OCI-LY7 (cell line): ENCODE measurements at regions not wholly inside any gene's neighbourhood (a gene's known extent, or its start where the extent isn't known, plus 50 kb on each side); places are given as distances from the start of the nearest gene placed in this dataset.

Experiments
- BruUV-seq: library from RNA; stranded (reverse); fragments of 400-500 nt; replicated peaks from 2 replicates; lab custom pipeline; 2021; lab: Mats Ljungman, UMichigan
- CTCF ChIA-PET: fragments of 300-600 bp; sonication (Branson Sonifier 250); formaldehyde crosslinking; loops from one replicate; lab custom pipeline; 2022; ENCODE audit warnings: antibody characterized with exemption; ENCODE audit not compliant: unreplicated experiment; lab: Charles Lee
- POLR2A ChIA-PET: fragments of 300-600 bp; sonication (Branson Sonifier 250); formaldehyde crosslinking; loops from one replicate; lab custom pipeline; 2022; ENCODE audit warnings: antibody characterized with exemption; lab: Charles Lee
- DNase-seq: peaks from one replicate; pipeline ENCODE4 v3.0.0-alpha.2; 2015; ENCODE audit warnings: low spot score
- H2AFZ ChIP-seq: fragments of 200-600 bp; sonication (generic), shearing (Covaris generic); 2 replicates; pipeline ENCODE4 v1.6.1; 2014; ENCODE audit warnings: mild to moderate bottlenecking, antibody characterized with exemption, low read length, moderate library complexity
- H3K27ac ChIP-seq: fragments of 200-600 bp; sonication (generic); 2 replicates; pipeline ENCODE4 v1.5.1; 2014; ENCODE audit warnings: mixed run types, low read depth, mild to moderate bottlenecking, moderate library complexity, low read length, inconsistent platforms; ENCODE audit not compliant: poor library complexity, severe bottlenecking
- H3K36me3 ChIP-seq: fragments of 200-600 bp; sonication (generic); 2 replicates; pipeline ENCODE4 v1.6.1; 2014; ENCODE audit warnings: mild to moderate bottlenecking, antibody characterized with exemption, low read length, moderate library complexity, mixed read lengths; ENCODE audit not compliant: insufficient read depth
- H3K4me1 ChIP-seq: fragments of 200-600 bp; sonication (generic); 2 replicates; pipeline ENCODE4 v1.5.1; 2014; ENCODE audit warnings: mild to moderate bottlenecking, low read length; ENCODE audit not compliant: insufficient read depth, poor library complexity, severe bottlenecking
- H3K4me2 ChIP-seq: fragments of 200-600 bp; sonication (generic); 2 replicates; pipeline ENCODE4 v1.6.1; 2014; ENCODE audit warnings: mild to moderate bottlenecking, low read length
- H3K4me3 ChIP-seq: fragments of 200-600 bp; sonication (generic); 2 replicates; pipeline ENCODE4 v1.5.1; 2014; ENCODE audit warnings: mild to moderate bottlenecking, low read depth, low read length; ENCODE audit not compliant: poor library complexity, severe bottlenecking
- H3K79me2 ChIP-seq: fragments of 200-600 bp; sonication (generic); 2 replicates; pipeline ENCODE4 v1.6.1; 2016; ENCODE audit warnings: low read depth, mild to moderate bottlenecking, low read length, moderate library complexity, mixed read lengths; ENCODE audit not compliant: insufficient read depth
- H3K9me2 ChIP-seq: fragments of 200-600 bp; sonication (generic); 2 replicates; pipeline ENCODE4 v1.6.1; 2016; ENCODE audit warnings: mild to moderate bottlenecking, low read length, mixed read lengths; ENCODE audit not compliant: insufficient read depth
- H3K9me3 ChIP-seq: fragments of 200-600 bp; sonication (generic); 2 replicates; pipeline ENCODE4 v1.6.1; 2014; ENCODE audit warnings: mild to moderate bottlenecking, mixed run types, low read length, mixed read lengths
- H4K20me1 ChIP-seq: fragments of 200-600 bp; sonication (generic); 2 replicates; pipeline ENCODE4 v1.6.1; 2014; ENCODE audit warnings: mild to moderate bottlenecking, antibody characterized with exemption, low read length, moderate library complexity, mixed read lengths; ENCODE audit not compliant: insufficient read depth
- CTCF ChIP-seq: fragments of 200-600 bp; sonication (generic); conservative IDR thresholded peaks from 2 replicates; pipeline ENCODE4 v1.5.1; 2014; ENCODE audit warnings: mild to moderate bottlenecking, antibody characterized with exemption, low read length, moderate library complexity, mixed read lengths
- EZH2phosphoT487 ChIP-seq: fragments of 200-600 bp; sonication (generic); IDR thresholded peaks from 2 replicates; pipeline ENCODE4 v1.6.1; 2018; ENCODE audit warnings: low read depth, borderline replicate concordance, mild to moderate bottlenecking, mixed run types, antibody characterized with exemption, low read length, moderate library complexity, mixed read lengths
- intact Hi-C: fragments of 100-400 bp; cut with micrococcal nuclease; formaldehyde crosslinking; loops from one replicate; pipeline ENCODE4 v1.10.0; 2022; ENCODE audit not compliant: unreplicated experiment

GRCh38 chr10:121071901-121072300 lies 220.7 kb downstream of the WDR11 start:
- BruUV-seq: no TSS peak
- no peaks in the 10 kb centered on the region for H3K9me3 ChIP-seq
- TF ChIP-seq CTCF (no peak), EZH2phosphoT487 (no peak)
- H3K9me2 ChIP-seq: no peaks in the 10 kb centered on the region
- intact Hi-C loops: no loop called here
- H2AFZ ChIP-seq: no peak overlapping the region
- DNase-seq: no peak
- H4K20me1 ChIP-seq: no peaks in the 10 kb centered on the region
- no peak overlapping the region for H3K27ac ChIP-seq
- no peaks in the 10 kb centered on the region for H3K4me1 ChIP-seq
- H3K4me3 ChIP-seq: no peak overlapping the region
- no peaks in the 10 kb centered on the region for H3K79me2 ChIP-seq
- H3K36me3 ChIP-seq: no peaks in the 10 kb centered on the region
- CTCF ChIA-PET: no interaction called here
- POLR2A ChIA-PET: interaction anchor here (0.6 kb wide), 1 partner anchor 60 kb away, joined by 3 read pairs; no protein-coding TSS in a partner anchor
- no peak overlapping the region for H3K4me2 ChIP-seq

- no peak for DNase-seq
- Histone ChIP-seq H3K27ac (no peak overlapping the region), H2AFZ (no peak overlapping the region), H3K4me2 (no peak overlapping the region), H3K9me2 (no peaks in the 10 kb centered on the region), H3K36me3 (no peaks in the 10 kb centered on the region), H3K9me3 (no peaks in the 10 kb centered on the region), H3K4me3 (no peak overlapping the region), H4K20me1 (no peaks in the 10 kb centered on the region), H3K4me1 (no peaks in the 10 kb centered on the region), H3K79me2 (no peaks in the 10 kb centered on the region)
- POLR2A ChIA-PET: no interaction called here
- CTCF ChIA-PET: no interaction called here
- intact Hi-C loops: no loop called here
- no TSS peak for BruUV-seq
- TF ChIP-seq EZH2phosphoT487: no peak
- TF ChIP-seq CTCF: no peak
Measured at GRCh38 chr10:121073728-121074127, 222.6 kb downstream of the WDR11 start.

GRCh38 chr10:121076776-121077715 lies 225.9 kb downstream of the WDR11 start:
- no peak overlapping the region for H3K27ac ChIP-seq
- H3K4me2 ChIP-seq: no peak overlapping the region
- no TSS peak for BruUV-seq
- intact Hi-C loops: no loop called here
- TF ChIP-seq EZH2phosphoT487: no peak
- TF ChIP-seq CTCF: no peak
- no peaks in the 10 kb centered on the region for H3K9me3 ChIP-seq
- no peak for DNase-seq
- POLR2A ChIA-PET: no interaction called here
- H3K4me3 ChIP-seq: no peak overlapping the region
- no peaks in the 10 kb centered on the region for H3K79me2 ChIP-seq
- H3K4me1 ChIP-seq: no peaks in the 10 kb centered on the region
- H4K20me1 ChIP-seq: no peaks in the 10 kb centered on the region
- CTCF ChIA-PET: no interaction called here
- H2AFZ ChIP-seq: no peak overlapping the region
- no peaks in the 10 kb centered on the region for H3K36me3 ChIP-seq
- no peaks in the 10 kb centered on the region for H3K9me2 ChIP-seq
